ENCODE measurements at regions not wholly inside any gene's neighbourhood (a gene's known extent, or its start where the extent isn't known, plus 50 kb on each side); places are given as distances from the start of the nearest gene placed in this dataset.

GRCh38 chr1:218763538-218763937 is 410.1 kb upstream of the LYPLAL1 start (continued):
- TF ChIP-seq, protein P1, sequence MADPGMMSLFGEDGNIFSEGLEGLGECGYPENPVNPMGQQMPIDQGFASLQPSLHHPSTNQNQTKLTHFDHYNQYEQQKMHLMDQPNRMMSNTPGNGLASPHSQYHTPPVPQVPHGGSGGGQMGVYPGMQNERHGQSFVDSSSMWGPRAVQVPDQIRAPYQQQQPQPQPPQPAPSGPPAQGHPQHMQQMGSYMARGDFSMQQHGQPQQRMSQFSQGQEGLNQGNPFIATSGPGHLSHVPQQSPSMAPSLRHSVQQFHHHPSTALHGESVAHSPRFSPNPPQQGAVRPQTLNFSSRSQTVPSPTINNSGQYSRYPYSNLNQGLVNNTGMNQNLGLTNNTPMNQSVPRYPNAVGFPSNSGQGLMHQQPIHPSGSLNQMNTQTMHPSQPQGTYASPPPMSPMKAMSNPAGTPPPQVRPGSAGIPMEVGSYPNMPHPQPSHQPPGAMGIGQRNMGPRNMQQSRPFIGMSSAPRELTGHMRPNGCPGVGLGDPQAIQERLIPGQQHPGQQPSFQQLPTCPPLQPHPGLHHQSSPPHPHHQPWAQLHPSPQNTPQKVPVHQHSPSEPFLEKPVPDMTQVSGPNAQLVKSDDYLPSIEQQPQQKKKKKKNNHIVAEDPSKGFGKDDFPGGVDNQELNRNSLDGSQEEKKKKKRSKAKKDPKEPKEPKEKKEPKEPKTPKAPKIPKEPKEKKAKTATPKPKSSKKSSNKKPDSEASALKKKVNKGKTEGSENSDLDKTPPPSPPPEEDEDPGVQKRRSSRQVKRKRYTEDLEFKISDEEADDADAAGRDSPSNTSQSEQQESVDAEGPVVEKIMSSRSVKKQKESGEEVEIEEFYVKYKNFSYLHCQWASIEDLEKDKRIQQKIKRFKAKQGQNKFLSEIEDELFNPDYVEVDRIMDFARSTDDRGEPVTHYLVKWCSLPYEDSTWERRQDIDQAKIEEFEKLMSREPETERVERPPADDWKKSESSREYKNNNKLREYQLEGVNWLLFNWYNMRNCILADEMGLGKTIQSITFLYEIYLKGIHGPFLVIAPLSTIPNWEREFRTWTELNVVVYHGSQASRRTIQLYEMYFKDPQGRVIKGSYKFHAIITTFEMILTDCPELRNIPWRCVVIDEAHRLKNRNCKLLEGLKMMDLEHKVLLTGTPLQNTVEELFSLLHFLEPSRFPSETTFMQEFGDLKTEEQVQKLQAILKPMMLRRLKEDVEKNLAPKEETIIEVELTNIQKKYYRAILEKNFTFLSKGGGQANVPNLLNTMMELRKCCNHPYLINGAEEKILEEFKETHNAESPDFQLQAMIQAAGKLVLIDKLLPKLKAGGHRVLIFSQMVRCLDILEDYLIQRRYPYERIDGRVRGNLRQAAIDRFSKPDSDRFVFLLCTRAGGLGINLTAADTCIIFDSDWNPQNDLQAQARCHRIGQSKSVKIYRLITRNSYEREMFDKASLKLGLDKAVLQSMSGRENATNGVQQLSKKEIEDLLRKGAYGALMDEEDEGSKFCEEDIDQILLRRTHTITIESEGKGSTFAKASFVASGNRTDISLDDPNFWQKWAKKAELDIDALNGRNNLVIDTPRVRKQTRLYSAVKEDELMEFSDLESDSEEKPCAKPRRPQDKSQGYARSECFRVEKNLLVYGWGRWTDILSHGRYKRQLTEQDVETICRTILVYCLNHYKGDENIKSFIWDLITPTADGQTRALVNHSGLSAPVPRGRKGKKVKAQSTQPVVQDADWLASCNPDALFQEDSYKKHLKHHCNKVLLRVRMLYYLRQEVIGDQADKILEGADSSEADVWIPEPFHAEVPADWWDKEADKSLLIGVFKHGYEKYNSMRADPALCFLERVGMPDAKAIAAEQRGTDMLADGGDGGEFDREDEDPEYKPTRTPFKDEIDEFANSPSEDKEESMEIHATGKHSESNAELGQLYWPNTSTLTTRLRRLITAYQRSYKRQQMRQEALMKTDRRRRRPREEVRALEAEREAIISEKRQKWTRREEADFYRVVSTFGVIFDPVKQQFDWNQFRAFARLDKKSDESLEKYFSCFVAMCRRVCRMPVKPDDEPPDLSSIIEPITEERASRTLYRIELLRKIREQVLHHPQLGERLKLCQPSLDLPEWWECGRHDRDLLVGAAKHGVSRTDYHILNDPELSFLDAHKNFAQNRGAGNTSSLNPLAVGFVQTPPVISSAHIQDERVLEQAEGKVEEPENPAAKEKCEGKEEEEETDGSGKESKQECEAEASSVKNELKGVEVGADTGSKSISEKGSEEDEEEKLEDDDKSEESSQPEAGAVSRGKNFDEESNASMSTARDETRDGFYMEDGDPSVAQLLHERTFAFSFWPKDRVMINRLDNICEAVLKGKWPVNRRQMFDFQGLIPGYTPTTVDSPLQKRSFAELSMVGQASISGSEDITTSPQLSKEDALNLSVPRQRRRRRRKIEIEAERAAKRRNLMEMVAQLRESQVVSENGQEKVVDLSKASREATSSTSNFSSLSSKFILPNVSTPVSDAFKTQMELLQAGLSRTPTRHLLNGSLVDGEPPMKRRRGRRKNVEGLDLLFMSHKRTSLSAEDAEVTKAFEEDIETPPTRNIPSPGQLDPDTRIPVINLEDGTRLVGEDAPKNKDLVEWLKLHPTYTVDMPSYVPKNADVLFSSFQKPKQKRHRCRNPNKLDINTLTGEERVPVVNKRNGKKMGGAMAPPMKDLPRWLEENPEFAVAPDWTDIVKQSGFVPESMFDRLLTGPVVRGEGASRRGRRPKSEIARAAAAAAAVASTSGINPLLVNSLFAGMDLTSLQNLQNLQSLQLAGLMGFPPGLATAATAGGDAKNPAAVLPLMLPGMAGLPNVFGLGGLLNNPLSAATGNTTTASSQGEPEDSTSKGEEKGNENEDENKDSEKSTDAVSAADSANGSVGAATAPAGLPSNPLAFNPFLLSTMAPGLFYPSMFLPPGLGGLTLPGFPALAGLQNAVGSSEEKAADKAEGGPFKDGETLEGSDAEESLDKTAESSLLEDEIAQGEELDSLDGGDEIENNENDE (IDR thresholded peaks at IDR 0.05; ENCODE audit: insufficient replicate concordance, low read length) = no peak
- TF ChIP-seq POLR2A (IDR thresholded peaks at IDR 0.05; ENCODE audit: control extremely low read depth in 1 of 2, low read depth in 2 of 2, low read length in 2 of 2) (no peak), RBBP5 (IDR thresholded peaks at IDR 0.05; ENCODE audit: borderline replicate concordance, low read depth, low read length) (no peak), FOSL1 (IDR thresholded peaks at IDR 0.05; ENCODE audit: insufficient read depth, low read depth, low read length) (no peak), MAFK (IDR thresholded peaks at IDR 0.05; ENCODE audit: low read depth, low read length) (no peak), SIRT6 (IDR thresholded peaks at IDR 0.05; ENCODE audit: low read length) (no peak), EZH2 (IDR thresholded peaks at IDR 0.05; ENCODE audit: low read depth, low read length, severe bottlenecking) (no peak), TEAD4 (IDR thresholded peaks at IDR 0.05; ENCODE audit: low read depth, low read length) (no peak)
